ENCODE measurements at regions not wholly inside any gene's neighbourhood (a gene's known extent, or its start where the extent isn't known, plus 50 kb on each side); places are given as distances from the start of the nearest gene placed in this dataset.

GRCh38 chr20:50313522-50313820, 122.8 kb downstream of the CEBPB start:
- H3K27me3 Mint-ChIP-seq: peaks cover 4 to 24% (median 13%) of the 10 kb centered on the region in 5 donors
- DNase-seq (no peak), ATAC-seq (no peak)
- POLR2A ChIA-PET: no interaction called here
- no peak overlapping the region for H3K27ac Mint-ChIP-seq
- no peaks in the 10 kb centered on the region for H3K36me3 Mint-ChIP-seq
- H3K4me1 Mint-ChIP-seq: peaks cover 0 to 7% (median 0%) of the 10 kb centered on the region in 4 donors
- no peak overlapping the region for H3K4me3 Mint-ChIP-seq
- peaks cover 0 to 3% (median 0%) of the 10 kb centered on the region in 9 donors for H3K9me3 Mint-ChIP-seq

- Mint-ChIP-seq H3K9me3 (peaks cover 0 to 3% (median 0%) of the 10 kb centered on the region in 9 donors), H3K4me3 (no peak overlapping the region), H3K4me1 (peaks cover 0 to 7% (median 0%) of the 10 kb centered on the region in 4 donors), H3K27me3 (peaks cover 4 to 24% (median 13%) of the 10 kb centered on the region in 5 donors), H3K27ac (no peak overlapping the region), H3K36me3 (no peaks in the 10 kb centered on the region)
- ATAC-seq: no peak
- no peak for DNase-seq
- POLR2A ChIA-PET: no interaction called here
Observed at GRCh38 chr20:50313827-50314677, 123.4 kb downstream of the CEBPB start.

- Mint-ChIP-seq H3K27ac (no peak overlapping the region), H3K4me1 (peaks cover 0 to 4% (median 0%) of the 10 kb centered on the region in 4 donors), H3K36me3 (no peaks in the 10 kb centered on the region), H3K4me3 (no peak overlapping the region), H3K9me3 (peaks cover 0 to 3% (median 0%) of the 10 kb centered on the region in 9 donors), H3K27me3 (peaks cover 2 to 24% (median 13%) of the 10 kb centered on the region in 5 donors)
- POLR2A ChIA-PET: no interaction called here
- DNase-seq (no peak), ATAC-seq (no peak)
Observed at GRCh38 chr20:50314678-50315335, 124.2 kb downstream of the CEBPB start.

- Mint-ChIP-seq H3K4me3 (no peak overlapping the region), H3K36me3 (no peaks in the 10 kb centered on the region), H3K27ac (peak overlapping the region in 1 of 10 donors; percentile 35), H3K9me3 (peaks cover 0 to 3% (median 0%) of the 10 kb centered on the region in 9 donors), H3K4me1 (peaks cover 0 to 1% (median 0%) of the 10 kb centered on the region in 4 donors), H3K27me3 (peaks cover 5 to 31% (median 19%) of the 10 kb centered on the region in 5 donors)
- no peak for DNase-seq
- no peak for ATAC-seq
- POLR2A ChIA-PET: no interaction called here
Observed at GRCh38 chr20:50315586-50316551, 125.2 kb downstream of the CEBPB start.

- POLR2A ChIA-PET: no interaction called here
- H3K27me3 Mint-ChIP-seq: peaks cover 5 to 36% (median 19%) of the 10 kb centered on the region in 5 donors
- no peaks in the 10 kb centered on the region for H3K36me3 Mint-ChIP-seq
- ATAC-seq (no peak), DNase-seq (peak in 1 of 10 donors; percentile 60)
- peaks cover 0 to 1% (median 0%) of the 10 kb centered on the region in 4 donors for H3K4me1 Mint-ChIP-seq
- peaks cover 0 to 3% (median 0%) of the 10 kb centered on the region in 9 donors for H3K9me3 Mint-ChIP-seq
- no peak overlapping the region for H3K4me3 Mint-ChIP-seq
- H3K27ac Mint-ChIP-seq: no peak overlapping the region
Observed at GRCh38 chr20:50317116-50317515, 126.5 kb downstream of the CEBPB start.

- ATAC-seq (no peak), DNase-seq (peak in 1 of 10 donors; percentile 45)
- POLR2A ChIA-PET: no interaction called here
- H3K36me3 Mint-ChIP-seq: no peaks in the 10 kb centered on the region
- no peak overlapping the region for H3K27ac Mint-ChIP-seq
- H3K4me3 Mint-ChIP-seq: no peak overlapping the region
- H3K4me1 Mint-ChIP-seq: peaks cover 0 to 1% (median 0%) of the 10 kb centered on the region in 4 donors
- peaks cover 0 to 3% (median 0%) of the 10 kb centered on the region in 9 donors for H3K9me3 Mint-ChIP-seq
- peaks cover 5 to 36% (median 20%) of the 10 kb centered on the region in 5 donors for H3K27me3 Mint-ChIP-seq
Observed at GRCh38 chr20:50317609-50318008, 127.0 kb downstream of the CEBPB start.

- DNase-seq: peak in 1 of 10 donors; percentile 22
- no peak for ATAC-seq
- peaks cover 5 to 28% (median 18%) of the 10 kb centered on the region in 5 donors for H3K27me3 Mint-ChIP-seq
- POLR2A ChIA-PET: no interaction called here
- H3K4me3 Mint-ChIP-seq: no peak overlapping the region
- peaks cover 0 to 1% (median 0%) of the 10 kb centered on the region in 4 donors for H3K4me1 Mint-ChIP-seq
- no peak overlapping the region for H3K27ac Mint-ChIP-seq
- H3K36me3 Mint-ChIP-seq: no peaks in the 10 kb centered on the region
- peaks cover 0 to 3% (median 0%) of the 10 kb centered on the region in 9 donors for H3K9me3 Mint-ChIP-seq
Observed at GRCh38 chr20:50318710-50319109, 128.1 kb downstream of the CEBPB start.

- POLR2A ChIA-PET: no interaction called here
Observed at GRCh38 chr20:50320005-50320900, 129.6 kb downstream of the CEBPB start.

GRCh38 chr20:50320901-50321796, 130.5 kb downstream of the CEBPB start:
- Mint-ChIP-seq H3K4me1 (peaks cover 0 to 1% (median 0%) of the 10 kb centered on the region in 4 donors), H3K27me3 (peaks cover 5 to 28% (median 18%) of the 10 kb centered on the region in 5 donors), H3K9me3 (peaks cover 0 to 4% (median 0%) of the 10 kb centered on the region in 9 donors), H3K36me3 (no peaks in the 10 kb centered on the region), H3K27ac (no peak overlapping the region), H3K4me3 (no peak overlapping the region)
- DNase-seq (no peak), ATAC-seq (no peak)
- POLR2A ChIA-PET: no interaction called here

More at GRCh38 chr20:50320005-50320900, 129.6 kb downstream of the CEBPB start:
- peaks cover 0 to 1% (median 0%) of the 10 kb centered on the region in 4 donors for H3K4me1 Mint-ChIP-seq
- H3K9me3 Mint-ChIP-seq: peaks cover 0 to 4% (median 0%) of the 10 kb centered on the region in 9 donors
- H3K36me3 Mint-ChIP-seq: no peaks in the 10 kb centered on the region
- no peak overlapping the region for H3K27ac Mint-ChIP-seq
- H3K27me3 Mint-ChIP-seq: peaks cover 5 to 28% (median 18%) of the 10 kb centered on the region in 5 donors
- DNase-seq (no peak), ATAC-seq (no peak)
- no peak overlapping the region for H3K4me3 Mint-ChIP-seq

- POLR2A ChIA-PET: no interaction called here
- DNase-seq: no peak
- Mint-ChIP-seq H3K27me3 (peaks cover 2 to 25% (median 14%) of the 10 kb centered on the region in 5 donors), H3K27ac (no peak overlapping the region), H3K4me3 (no peak overlapping the region), H3K9me3 (peaks cover 0 to 4% (median 0%) of the 10 kb centered on the region in 9 donors), H3K4me1 (peaks cover 0 to 1% (median 0%) of the 10 kb centered on the region in 4 donors), H3K36me3 (no peaks in the 10 kb centered on the region)
- no peak for ATAC-seq
Observed at GRCh38 chr20:50321797-50322480, 131.3 kb downstream of the CEBPB start.
